Esophagus (tissue), 2 donors: ENCODE measurements at regions not wholly inside any gene's neighbourhood (a gene's known extent, or its start where the extent isn't known, plus 50 kb on each side); places are given as distances from the start of the nearest gene placed in this dataset.

ENCODE experiments used
- H3K27ac ChIP-seq, 2 donors: one replicate each; pipeline ENCODE4 v1.5.1; 2013; ENCODE audit warnings: low read depth in 2 of 2, mild to moderate bottlenecking in 2 of 2, inconsistent platforms in 1 of 2, low read length in 1 of 2, moderate library complexity in 1 of 2
- H3K27me3 ChIP-seq, 2 donors: one replicate each; pipeline ENCODE4 v1.6.1; 2013; ENCODE audit warnings: low read length in 2 of 2, control low read depth in 1 of 2, mild to moderate bottlenecking in 1 of 2; ENCODE audit not compliant: insufficient read depth in 2 of 2, control insufficient read depth in 1 of 2
- H3K36me3 ChIP-seq, 2 donors: one replicate each; pipeline ENCODE4 v1.6.1; 2013; ENCODE audit warnings: low read length in 1 of 2; ENCODE audit not compliant: control insufficient read depth in 2 of 2, insufficient read depth in 2 of 2
- H3K4me1 ChIP-seq, 2 donors: one replicate each; pipeline ENCODE4 v1.6.1; 2013; ENCODE audit warnings: low read length in 1 of 2; ENCODE audit not compliant: control insufficient read depth in 2 of 2, insufficient read depth in 2 of 2
- H3K4me3 ChIP-seq, 2 donors: one replicate each; pipeline ENCODE4 v1.5.1; 2013; ENCODE audit warnings: low read length in 2 of 2, mild to moderate bottlenecking in 2 of 2, low read depth in 1 of 2, moderate library complexity in 1 of 2
- H3K9me3 ChIP-seq, 2 donors: one replicate each; pipeline ENCODE4 v1.6.1; 2013; ENCODE audit warnings: mild to moderate bottlenecking in 2 of 2, low read depth in 1 of 2, low read length in 1 of 2, moderate library complexity in 1 of 2; ENCODE audit not compliant: control insufficient read depth in 2 of 2, insufficient read depth in 1 of 2
- WGBS, 2 donors: extraction: QIAGEN DNeasy Blood & Tissue Kit; methylation state at CpG; one replicate each; pipeline ENCODE4 v1.1.7; 2013; 5-methylcytosine and 5-hydroxymethylcytosine counted together
- donor health status: healthy with polysubstance abuse.
- donor health status: Bipolar disorder and iron deficiency.

- 80 to 85% methylated on average over 2 of the region's 2 CpGs for WGBS, 2 donors
- H3K9me3 ChIP-seq: no peaks in the 10 kb centered on the region
- no peak overlapping the region for H3K4me3 ChIP-seq
- no peak overlapping the region for H3K27ac ChIP-seq
- H3K4me1 ChIP-seq: no peaks in the 10 kb centered on the region
- H3K27me3 ChIP-seq: no peaks in the 10 kb centered on the region
- H3K36me3 ChIP-seq: no peaks in the 10 kb centered on the region
These were observed 123.6 kb upstream of the ALCAM start for GRCh38 chr3:105243076-105243475.

DNA sequence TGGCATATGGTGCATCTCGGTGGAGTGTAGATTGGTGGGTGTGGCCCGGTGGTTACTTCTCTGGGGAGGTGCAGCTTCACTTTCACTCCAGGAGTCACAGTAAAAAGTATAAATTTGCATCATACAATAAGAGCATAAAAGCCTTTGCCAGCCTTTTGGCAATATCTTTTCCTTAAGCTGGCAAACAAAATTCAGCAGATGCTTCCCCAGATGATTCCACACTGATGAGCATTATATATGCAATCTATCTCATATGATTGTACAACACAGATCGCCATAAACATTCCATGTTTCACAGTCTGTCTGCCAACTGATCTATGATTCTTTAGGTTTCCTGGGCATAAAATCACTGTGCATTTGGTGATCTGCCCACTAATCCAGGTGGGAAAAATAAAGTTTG lies 120.2 kb upstream of the ALCAM start:
- Histone ChIP-seq H3K27ac (no peak overlapping the region), H3K9me3 (no peaks in the 10 kb centered on the region), H3K36me3 (no peaks in the 10 kb centered on the region), H3K27me3 (no peaks in the 10 kb centered on the region), H3K4me1 (no peaks in the 10 kb centered on the region), H3K4me3 (no peak overlapping the region)
- 85 to 93% methylated on average over 3 of the region's 3 CpGs for WGBS, 2 donors

DNA sequence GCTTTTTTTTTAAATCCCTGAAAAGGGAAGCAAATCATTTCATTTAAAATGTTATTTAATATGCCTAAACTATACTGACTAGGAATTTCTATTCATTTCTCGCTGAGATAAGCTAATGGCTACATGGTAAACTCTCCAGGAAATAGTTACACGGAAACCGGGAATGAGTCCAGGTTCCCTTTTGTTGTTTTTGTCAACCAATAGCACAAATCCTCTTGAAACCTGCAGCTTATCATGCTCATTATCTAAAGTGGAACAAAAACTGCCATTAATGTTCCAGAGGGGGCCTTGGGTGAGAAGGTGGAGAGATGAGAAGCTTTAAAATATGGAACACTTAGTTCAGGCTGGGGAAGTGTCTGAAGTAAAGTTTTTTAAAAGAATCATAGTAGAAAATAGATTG lies 113.5 kb upstream of the ALCAM start:
- H3K36me3 ChIP-seq: no peaks in the 10 kb centered on the region
- 40% methylated on average over 3 of the region's 3 CpGs for WGBS, 2 donors
- H3K27me3 ChIP-seq: no peaks in the 10 kb centered on the region
- no peaks in the 10 kb centered on the region for H3K9me3 ChIP-seq
- no peaks in the 10 kb centered on the region for H3K4me1 ChIP-seq
- no peak overlapping the region for H3K27ac ChIP-seq
- no peak overlapping the region for H3K4me3 ChIP-seq

- H3K9me3 ChIP-seq: no peaks in the 10 kb centered on the region
These were observed 112.6 kb upstream of the ALCAM start for GRCh38 chr3:105254154-105254553.

GRCh38 chr3:105255350-105255749 lies 111.4 kb upstream of the ALCAM start:
- Histone ChIP-seq H3K4me3 (no peak overlapping the region), H3K9me3 (no peaks in the 10 kb centered on the region), H3K27ac (no peak overlapping the region), H3K36me3 (no peaks in the 10 kb centered on the region), H3K4me1 (no peaks in the 10 kb centered on the region), H3K27me3 (peaks cover 0 to 2% of the 10 kb centered on the region in 2 donors)
- WGBS, 2 donors: 19 to 33% methylated on average over 2 of the region's 2 CpGs

More at GRCh38 chr3:105254154-105254553, 112.6 kb upstream of the ALCAM start:
- H3K27me3 ChIP-seq: no peaks in the 10 kb centered on the region
- no peak overlapping the region for H3K4me3 ChIP-seq
- H3K27ac ChIP-seq: no peak overlapping the region
- no peaks in the 10 kb centered on the region for H3K36me3 ChIP-seq
- 94 to 97% methylated on average over 2 of the region's 2 CpGs for WGBS, 2 donors
- H3K4me1 ChIP-seq: no peaks in the 10 kb centered on the region

GRCh38 chr3:105259496-105259895 lies 107.2 kb upstream of the ALCAM start:
- WGBS, 2 donors: 49 to 54% methylated on average over 2 of the region's 2 CpGs
- Histone ChIP-seq H3K36me3 (no peaks in the 10 kb centered on the region), H3K27ac (no peak overlapping the region)

GRCh38 chr3:105260385-105260784 lies 106.3 kb upstream of the ALCAM start:
- Histone ChIP-seq H3K27ac (no peak overlapping the region), H3K36me3 (no peaks in the 10 kb centered on the region), H3K27me3 (peaks cover 0 to 2% of the 10 kb centered on the region in 2 donors), H3K9me3 (no peaks in the 10 kb centered on the region), H3K4me3 (no peak overlapping the region), H3K4me1 (no peaks in the 10 kb centered on the region)
- WGBS, 2 donors: 67 to 71% methylated on average over 4 of the region's 4 CpGs

More at GRCh38 chr3:105259496-105259895, 107.2 kb upstream of the ALCAM start:
- Histone ChIP-seq H3K4me3 (no peak overlapping the region), H3K9me3 (no peaks in the 10 kb centered on the region), H3K4me1 (no peaks in the 10 kb centered on the region), H3K27me3 (peaks cover 0 to 2% of the 10 kb centered on the region in 2 donors)

- Histone ChIP-seq H3K36me3 (no peaks in the 10 kb centered on the region), H3K4me3 (no peak overlapping the region), H3K27ac (no peak overlapping the region), H3K27me3 (peaks cover 0 to 6% of the 10 kb centered on the region in 2 donors), H3K9me3 (no peaks in the 10 kb centered on the region), H3K4me1 (no peaks in the 10 kb centered on the region)
These were observed 92.2 kb upstream of the ALCAM start for GRCh38 chr3:105274536-105274935.

DNA sequence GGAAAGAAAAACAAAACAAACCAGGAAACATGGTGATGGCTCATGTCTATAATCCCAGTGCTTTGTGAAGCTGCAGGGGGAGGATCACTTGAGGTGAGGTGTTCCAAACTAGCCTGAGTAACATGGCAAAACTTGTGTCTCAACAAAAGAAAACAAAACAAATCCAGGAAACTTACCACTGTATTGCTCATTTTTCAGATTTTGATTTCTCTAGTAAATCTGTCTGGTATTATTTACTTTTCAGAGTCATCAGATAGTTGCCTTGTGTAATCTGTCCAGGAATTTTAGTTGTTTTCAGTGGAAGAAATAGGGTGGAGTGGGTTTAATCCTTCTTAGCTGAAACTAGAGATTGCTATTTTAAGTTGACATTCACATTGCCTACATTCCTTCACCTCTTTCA lies 91.8 kb upstream of the ALCAM start:
- H3K4me3 ChIP-seq: no peak overlapping the region

DNA sequence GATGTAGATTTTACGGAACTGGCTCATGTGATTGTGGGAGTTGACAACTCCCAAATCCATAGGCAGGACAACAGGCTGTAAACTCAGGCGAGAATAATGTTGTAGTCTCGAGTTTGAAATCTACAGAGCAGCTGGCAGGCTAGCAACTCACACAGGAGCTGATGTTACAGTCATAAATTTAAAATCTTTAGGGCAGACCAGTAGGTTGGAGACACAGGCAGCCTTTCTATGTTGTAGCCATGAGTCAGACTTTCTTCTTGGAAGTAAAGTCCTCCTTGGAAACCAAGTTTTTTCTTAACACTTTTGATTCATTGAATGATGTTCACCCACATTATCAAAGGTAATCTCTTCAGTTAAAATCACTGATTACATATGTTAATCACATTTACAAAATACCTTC lies 89.1 kb upstream of the ALCAM start:
- Histone ChIP-seq H3K4me3 (no peak overlapping the region), H3K9me3 (no peaks in the 10 kb centered on the region), H3K27ac (no peak overlapping the region), H3K36me3 (no peaks in the 10 kb centered on the region), H3K27me3 (peaks cover 0 to 4% of the 10 kb centered on the region in 2 donors), H3K4me1 (no peaks in the 10 kb centered on the region)
- WGBS, 2 donors: 71 to 83% methylated on average over 3 of the region's 3 CpGs

More for the DNA sequence above, 91.8 kb upstream of the ALCAM start:
- Histone ChIP-seq H3K4me1 (no peaks in the 10 kb centered on the region), H3K27me3 (peaks cover 0 to 6% of the 10 kb centered on the region in 2 donors), H3K9me3 (no peaks in the 10 kb centered on the region), H3K27ac (no peak overlapping the region), H3K36me3 (no peaks in the 10 kb centered on the region)
